ENCODE measurements at regions not wholly inside any gene's neighbourhood (a gene's known extent, or its start where the extent isn't known, plus 50 kb on each side); places are given as distances from the start of the nearest gene placed in this dataset.

DNA sequence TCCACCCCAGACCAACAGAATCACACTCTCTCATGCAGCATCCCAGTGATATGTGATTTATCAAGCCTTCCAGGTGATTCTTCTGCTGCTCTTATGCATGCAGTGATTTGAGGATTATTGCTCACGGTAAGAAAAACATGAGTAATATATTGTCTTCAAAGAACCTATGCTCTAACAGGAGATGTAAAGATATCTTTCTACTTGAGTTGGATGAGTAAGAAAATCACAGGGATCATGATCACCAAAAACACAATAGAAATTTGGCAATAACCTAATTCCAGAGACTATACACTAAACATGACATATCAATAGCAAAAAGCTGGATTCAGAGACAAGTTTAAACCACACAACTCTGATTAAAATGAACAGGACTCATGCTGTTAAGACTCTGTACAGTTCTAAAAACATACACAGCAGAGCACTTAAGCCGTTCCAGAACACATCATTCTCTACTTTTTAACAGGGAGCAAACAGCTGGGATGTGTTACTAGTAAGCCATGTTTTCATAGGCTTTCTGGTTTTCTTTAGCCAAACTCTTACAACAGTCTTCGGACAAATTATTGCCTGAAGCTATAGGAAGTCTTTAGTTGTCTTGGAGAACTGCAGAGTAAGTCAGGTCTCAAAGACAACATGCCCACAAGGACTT lies 568.6 kb downstream of the HAO1 start:
- FAIRE-seq (no peak), DNase-seq (ENCODE audit: extremely low spot score, insufficient read length, low read depth) (no peak)

DNA sequence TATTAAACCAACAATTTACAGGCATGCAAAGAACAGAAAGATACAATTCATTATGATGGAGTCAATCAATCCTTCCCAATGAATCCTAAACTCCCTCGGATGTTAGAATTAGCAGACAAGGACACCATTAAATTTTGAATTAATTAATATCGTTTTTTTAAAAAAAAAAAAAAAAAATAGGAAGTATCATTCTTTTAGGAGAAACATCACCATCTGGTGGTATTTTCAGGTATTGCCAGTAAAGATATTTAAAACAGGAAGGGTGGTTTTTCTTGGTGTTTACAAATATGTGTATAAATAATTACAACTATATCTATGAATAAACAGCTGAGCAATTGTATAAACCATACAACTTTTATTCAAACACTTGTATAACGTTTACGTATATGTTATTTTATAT lies 564.4 kb downstream of the HAO1 start:
- DNase-seq (ENCODE audit: extremely low spot score, insufficient read length, low read depth) (no peak), FAIRE-seq (no peak)

DNA sequence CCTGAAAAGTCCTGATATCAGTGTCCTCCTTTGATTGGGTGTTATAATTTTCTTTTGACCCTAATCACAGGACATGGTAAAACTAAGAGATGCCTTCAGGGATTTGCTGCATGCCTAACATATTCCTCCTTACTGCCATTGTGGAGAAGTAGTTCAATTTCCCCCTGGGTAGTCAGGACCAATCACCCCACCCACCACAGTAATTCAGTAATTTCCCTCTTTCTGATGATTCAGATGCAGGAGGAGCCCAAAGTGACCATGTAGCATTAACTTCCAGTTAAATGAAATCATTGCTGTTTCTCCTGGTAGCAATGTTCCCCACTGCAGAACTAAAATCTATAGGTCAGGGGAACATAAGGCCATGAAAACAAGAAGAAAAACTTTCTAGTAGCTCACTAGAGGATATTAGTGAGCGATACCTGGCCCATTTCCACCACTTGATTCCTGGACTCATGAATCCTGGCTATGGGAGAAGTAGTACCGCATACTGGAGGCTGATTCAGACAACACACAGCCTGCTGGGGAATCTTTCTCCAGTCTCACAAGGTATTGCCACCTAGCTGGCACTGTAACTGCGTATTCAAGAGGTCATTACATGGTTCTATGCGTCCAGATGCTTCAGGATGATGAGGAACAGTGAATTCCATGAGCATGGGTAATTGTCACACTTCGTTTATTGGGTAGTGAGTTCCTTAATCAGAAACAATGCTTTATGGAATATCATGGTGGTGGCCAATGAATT lies 561.2 kb downstream of the HAO1 start:
- FAIRE-seq (no peak), DNase-seq (ENCODE audit: extremely low spot score, insufficient read length, low read depth) (no peak)

DNA sequence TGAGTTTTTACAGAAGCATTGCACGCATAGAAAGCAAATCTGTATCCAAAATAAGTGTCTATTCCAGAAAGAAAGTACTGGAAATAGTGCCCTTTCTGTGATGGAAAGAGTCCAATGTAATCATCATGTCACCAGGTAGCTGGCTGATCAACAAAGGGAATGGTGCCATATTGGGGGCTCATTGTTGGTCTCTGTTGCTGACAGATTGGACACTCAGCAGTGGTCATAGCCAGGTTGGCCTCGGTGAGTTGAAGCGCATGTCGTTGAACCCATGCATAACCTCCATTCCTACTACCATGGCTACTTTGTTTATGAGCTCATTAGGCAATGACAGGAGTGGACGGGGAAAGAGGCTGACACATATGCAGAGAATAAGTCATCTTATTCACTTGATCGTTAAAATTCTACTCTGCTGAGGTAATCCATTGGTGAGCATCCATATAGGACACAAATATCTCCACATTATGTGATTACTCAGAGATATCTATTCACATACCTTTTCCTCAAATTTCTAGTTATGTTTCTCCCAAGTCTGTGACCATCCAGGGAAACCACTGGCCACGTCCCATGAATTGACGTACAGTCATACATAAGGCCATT lies 560.5 kb downstream of the HAO1 start:
- DNase-seq (ENCODE audit: extremely low spot score, insufficient read length, low read depth): no peak
- no peak for FAIRE-seq

DNA sequence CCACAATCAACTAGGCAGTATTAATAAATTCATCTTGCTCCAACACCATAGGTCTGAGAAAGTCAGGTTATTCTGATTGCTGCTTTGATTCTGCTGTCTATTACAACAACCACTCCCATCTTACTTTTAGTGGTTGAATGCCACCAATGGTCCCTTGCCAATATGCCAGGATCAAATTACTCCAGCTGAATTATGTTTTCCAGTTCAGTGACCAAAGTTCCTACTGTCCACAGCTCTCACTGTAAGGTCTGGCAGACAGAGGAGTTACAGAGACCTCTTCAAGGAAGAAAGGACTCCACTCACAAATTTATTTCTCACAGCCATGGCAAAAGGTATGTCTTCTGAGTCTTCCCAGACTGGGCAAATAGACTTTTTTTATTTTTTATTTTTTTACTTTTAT lies 557.0 kb downstream of the HAO1 start:
- FAIRE-seq: no peak
- DNase-seq (ENCODE audit: extremely low spot score, insufficient read length, low read depth): no peak

DNA sequence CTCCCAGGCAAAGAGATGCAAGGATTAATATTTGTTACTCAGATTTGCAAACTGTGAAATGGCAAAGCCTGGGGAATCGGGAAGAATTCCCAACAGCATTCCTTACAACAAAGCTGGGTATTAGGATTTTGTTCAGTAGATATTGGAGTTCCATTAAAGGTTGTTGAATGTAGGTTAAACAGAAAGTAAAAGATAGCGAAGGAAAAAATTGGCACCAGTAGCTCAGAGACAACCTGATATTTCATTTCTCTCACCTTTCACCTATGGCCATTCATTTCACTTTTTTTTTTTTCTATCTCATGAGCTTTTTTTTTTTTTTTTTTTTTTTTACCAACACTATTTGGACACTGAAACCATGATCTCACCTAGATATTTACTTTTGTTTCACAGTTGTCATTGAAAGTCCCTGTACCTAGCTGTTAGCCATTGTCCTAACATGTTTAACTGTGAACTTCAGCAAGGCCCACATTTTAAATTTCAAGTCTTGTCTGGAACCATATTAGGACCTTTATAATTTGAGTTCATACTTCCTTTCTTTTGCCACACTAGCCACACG lies 552.5 kb downstream of the HAO1 start:
- DNase-seq (ENCODE audit: extremely low spot score, insufficient read length, low read depth) (no peak), FAIRE-seq (no peak)

DNA sequence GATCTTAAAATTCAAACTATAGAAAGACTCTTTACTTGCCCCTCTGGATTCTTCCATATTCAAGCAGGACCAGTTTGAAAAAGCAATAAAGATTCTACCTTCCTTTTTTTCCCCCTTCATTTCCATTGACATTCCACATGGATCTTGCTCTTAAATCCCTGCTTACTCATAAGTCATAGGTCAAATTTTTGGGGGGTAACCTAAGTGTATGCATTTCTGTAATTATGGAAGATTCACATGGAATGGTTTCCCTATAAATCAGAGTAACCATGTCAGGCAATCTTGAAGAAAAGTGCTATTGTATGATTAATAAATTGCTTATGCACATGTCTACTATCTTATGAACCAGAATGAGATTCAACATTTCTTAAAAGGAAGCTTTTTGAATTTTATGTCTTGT lies 551.0 kb downstream of the HAO1 start:
- FAIRE-seq (no peak), DNase-seq (ENCODE audit: extremely low spot score, insufficient read length, low read depth) (no peak)

DNA sequence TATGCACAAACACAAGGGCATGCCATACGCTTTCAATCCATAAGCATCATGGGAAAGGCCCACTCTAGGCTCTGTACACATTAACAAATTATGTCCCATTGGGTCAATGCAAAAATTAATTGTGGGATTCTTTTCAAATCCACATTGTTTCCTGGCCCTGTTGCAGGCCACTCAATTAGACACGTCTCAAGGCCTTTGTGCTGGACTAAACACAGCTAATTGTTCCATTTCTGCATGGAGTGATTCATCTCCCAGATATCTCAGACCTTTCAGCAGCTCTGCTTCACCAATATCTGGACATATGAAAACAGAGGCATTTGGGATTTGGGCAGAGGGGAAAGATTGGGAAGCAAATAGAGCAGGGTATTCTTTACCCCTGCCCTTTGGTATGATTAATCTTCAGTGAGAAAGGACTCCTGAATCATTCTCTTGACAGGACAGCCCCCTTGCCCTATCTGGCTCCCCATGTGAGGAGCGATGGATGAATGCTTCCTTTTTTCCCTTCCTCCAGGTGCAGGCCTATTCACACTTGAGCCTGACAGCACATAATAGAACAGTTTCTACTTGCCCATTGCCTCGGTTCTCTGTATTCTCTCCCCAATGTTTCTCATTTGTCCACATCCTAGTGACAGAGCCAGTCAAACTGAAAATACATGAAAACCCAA lies 547.6 kb downstream of the HAO1 start:
- no peak for DNase-seq (ENCODE audit: extremely low spot score, insufficient read length, low read depth)
- no peak for FAIRE-seq

DNA sequence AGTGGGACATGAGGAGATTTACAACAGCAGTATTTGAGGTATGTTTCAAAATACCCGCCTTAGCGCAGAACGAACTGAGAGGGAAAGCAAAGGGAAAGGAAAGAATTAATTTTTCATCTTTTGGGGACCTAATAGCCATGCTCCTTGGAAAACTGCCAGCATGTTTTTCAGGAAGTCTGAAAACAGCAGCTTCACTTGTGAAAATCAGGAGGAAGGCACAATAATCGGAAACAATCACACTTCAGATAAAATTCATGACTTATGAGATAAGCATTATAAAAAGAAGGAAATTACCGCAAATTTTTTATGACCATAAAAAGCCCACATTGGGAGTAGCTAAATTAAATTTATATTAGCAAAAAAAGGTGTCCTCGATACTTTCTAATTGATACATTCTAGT lies 541.1 kb downstream of the HAO1 start:
- DNase-seq (ENCODE audit: extremely low spot score, insufficient read length, low read depth) (no peak), FAIRE-seq (no peak)

DNA sequence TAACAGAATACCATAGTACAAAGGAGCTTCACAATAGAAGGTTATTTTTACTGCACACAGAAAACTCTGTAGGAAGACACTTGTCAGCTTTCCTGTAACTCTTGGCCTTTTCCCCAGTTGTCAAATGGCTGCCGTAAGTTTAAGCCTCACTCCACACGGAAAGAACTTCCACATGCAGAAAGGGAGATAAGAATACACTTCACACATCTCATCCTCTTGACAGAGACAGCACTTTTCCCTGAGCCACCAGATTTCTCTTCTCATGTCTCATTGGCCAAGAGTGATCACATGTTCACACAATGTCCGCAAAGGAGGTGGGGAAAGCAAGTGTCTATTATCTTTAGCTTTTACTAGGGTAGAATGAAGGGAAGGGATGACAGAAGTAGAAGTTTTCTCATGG lies 540.7 kb downstream of the HAO1 start:
- FAIRE-seq: no peak
- DNase-seq (ENCODE audit: extremely low spot score, insufficient read length, low read depth): no peak

DNA sequence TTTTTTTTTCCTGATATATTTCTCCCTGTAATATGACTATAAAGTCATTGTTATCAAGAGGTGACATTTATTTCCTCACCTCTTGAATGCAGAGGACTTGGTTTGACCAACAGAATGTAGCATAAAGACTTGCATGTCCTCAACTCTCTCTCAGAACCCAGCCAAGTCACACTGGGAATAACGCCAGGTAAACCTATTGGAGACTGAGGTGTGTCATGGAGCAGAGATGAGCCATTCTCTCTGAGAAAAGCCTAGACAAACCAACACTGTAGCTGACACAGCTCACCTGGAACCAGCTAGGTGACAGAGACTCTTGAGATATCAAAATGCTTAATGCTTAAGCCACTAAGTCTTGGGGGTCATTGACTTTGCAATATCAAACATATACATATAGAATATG lies 533.6 kb downstream of the HAO1 start:
- FAIRE-seq (no peak), DNase-seq (ENCODE audit: extremely low spot score, insufficient read length, low read depth) (no peak)

DNA sequence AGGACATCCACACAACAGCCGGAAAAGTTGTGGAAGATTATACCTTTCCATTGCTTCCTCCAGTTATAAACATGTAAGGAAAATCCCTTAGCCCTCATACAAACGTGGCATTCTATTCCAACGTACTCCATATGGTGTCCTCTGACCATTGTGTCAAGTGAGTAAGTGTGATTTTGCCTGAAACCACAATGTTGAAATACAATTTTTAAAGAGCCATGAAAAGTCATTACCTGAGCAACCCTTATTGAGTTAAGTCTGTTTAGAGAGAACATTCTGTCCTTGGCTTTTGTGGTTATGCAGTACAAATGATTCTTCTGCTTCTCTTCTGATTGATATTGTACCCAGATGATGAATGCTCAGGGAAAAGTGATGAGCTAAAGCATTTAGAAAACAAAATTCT lies 530.1 kb downstream of the HAO1 start:
- FAIRE-seq (no peak), DNase-seq (ENCODE audit: extremely low spot score, insufficient read length, low read depth) (no peak)

DNA sequence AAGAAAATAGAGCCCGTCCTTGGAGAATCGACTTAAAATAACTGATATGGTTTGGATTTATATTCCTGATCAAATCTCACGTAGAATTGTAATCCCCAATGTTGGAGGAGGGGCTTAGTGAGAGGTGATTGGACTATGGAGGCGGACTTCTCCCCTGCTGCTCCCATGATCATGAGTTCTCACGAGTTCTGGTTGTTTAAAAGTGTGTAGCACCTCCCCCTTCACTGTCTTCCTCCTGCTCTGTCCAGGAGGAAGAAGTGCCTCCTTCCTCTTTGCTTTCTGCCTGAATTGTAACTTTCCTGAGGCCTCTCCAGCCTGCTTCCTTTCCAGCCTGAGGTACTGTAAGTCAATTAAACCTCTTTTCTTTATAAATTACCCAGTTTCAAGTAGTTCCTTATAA lies 529.2 kb downstream of the HAO1 start:
- DNase-seq (ENCODE audit: extremely low spot score, insufficient read length, low read depth): no peak

DNA sequence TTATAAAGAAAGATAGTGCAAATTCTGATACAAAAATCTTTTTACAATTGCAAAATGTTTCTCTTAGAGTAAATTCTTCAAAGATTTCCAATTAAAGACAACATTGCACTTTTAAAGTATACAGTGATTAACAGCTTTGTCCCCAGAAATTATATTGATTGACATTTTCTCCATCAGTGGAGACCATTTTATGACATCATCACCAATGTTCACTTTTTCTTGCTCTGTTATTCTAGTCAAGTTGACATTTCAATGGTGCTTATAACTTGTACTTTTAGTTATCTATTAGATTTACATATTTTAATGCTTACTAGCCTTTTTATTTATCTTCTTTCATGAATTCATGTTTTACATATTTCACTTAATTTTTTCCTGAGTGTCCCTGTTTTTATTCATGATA lies 524.8 kb downstream of the HAO1 start:
- FAIRE-seq: no peak

More for the DNA sequence above, 529.2 kb downstream of the HAO1 start:
- FAIRE-seq: no peak

DNA sequence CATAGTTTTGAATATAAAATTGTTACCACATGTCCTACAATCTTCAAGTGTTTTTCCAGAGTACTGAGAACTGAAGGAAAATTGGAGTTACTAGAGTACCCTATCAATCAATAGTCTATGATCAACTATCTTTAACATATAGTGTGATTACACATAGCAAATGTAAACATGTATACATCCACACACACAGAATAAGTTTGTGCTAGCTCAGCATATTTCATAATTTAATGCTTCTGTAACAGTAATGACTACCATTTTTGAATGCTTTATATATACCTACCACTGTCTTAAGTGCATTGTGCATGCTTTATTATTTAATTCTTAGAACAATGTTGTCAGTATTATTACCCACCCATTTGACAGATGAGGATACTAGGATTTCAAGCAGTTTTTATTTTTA lies 523.9 kb downstream of the HAO1 start:
- no peak for DNase-seq (ENCODE audit: extremely low spot score, insufficient read length, low read depth)
- FAIRE-seq: no peak

More for the DNA sequence above, 524.8 kb downstream of the HAO1 start:
- DNase-seq (ENCODE audit: extremely low spot score, insufficient read length, low read depth): no peak

DNA sequence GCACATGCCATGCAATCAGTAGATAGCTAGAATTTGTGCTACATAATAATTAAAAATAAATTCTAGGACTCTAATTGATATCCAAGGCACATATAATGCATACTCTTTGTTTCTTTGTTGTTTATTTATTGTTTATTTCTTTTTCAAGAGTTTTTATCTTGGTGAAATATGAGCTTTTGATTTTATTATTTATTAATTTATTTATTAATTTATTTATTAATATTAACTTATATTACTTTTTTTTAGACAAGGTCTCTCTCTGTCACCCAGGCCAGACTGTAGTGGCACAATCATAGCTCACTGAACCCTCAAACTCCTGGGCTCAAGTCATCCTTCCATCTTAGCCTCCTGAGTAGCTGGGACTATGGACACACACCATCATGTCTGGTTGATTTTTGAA lies 519.9 kb downstream of the HAO1 start:
- DNase-seq (ENCODE audit: extremely low spot score, insufficient read length, low read depth): no peak
- FAIRE-seq: no peak

DNA sequence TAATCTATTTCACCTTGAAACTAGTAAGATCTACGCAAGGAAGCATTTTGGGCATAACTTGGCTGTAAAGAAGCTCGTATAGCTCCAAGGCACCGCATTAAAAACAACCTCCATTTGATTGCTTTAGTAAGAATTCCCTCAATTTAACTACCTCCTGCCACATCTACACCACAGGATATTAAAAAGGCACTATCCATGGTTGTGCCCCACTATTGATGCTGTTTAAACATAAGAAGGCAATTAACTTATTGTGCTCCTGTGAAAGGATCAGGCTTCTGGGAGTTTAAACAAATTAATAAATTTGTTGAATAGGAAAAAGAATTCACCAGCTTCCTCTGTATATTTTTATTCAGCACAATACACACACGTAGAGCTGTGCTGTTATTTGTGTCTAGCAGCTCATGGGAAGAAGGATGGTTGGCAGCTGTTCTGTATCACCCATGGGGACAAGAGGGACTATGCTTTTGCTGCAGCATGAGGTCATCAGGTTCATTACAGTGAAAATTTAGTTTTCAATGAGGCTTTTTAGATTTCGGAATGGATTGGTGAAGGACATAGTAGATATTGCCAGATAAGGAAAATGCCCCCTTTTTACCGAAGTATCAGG lies 513.3 kb downstream of the HAO1 start:
- no peak for FAIRE-seq
- no peak for DNase-seq (ENCODE audit: extremely low spot score, insufficient read length, low read depth)

DNA sequence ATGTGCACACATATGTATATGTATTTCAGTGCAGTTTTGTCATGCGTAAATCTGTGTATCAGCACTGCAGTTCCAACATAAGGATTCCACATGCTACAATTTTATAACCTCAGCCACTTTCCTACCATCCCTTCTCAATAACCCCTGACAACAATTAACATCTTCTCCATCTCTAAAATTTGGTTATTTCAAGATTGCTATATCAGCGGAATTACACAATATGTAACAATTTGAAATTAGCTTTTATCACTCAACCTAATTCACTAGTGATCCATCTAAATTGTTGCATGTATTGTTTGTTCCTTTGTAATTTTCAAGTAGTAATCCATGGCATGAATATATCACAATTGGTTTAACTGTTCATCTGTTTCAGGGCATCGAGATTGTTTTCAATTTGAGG lies 511.3 kb downstream of the HAO1 start:
- DNase-seq (ENCODE audit: extremely low spot score, insufficient read length, low read depth) (no peak), FAIRE-seq (no peak)

DNA sequence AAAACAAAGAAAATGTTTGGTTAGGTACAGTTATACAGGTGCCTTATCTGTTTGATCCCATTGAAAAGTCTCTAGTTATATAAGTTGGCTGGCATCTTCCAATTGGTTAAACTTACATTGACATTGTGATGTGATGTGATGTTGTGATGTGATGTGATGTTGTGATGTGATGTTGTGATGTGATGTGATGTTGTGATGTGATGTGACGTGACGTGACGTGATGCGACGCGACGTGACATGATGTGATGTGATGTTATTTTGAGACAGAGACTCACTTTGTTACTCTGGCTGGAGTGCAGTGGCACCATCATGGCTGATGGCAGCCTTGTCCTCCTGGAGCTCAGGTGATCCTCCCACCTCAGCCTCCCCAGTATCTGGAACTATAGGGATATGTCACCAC lies 507.6 kb downstream of the HAO1 start:
- FAIRE-seq (no peak), DNase-seq (ENCODE audit: extremely low spot score, insufficient read length, low read depth) (no peak)

DNA sequence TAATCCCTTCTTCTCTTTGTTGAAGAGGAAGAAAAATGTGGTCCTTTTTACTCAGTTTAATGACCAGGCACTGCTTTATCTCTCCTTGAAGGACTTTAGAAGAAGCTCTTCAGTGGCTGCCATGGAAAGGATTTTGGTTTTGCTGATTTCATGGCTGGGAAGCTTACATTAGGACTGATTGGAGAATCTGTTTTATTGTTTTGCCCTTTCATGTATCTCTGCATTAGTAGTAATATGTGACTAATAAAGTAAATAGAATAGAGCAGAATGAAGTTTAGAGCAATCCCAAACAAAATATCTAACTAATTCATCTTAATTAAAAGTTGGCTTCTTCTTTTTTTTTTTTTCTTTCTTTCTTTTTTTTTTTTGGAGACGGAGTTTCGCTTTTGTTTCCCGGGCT lies 502.9 kb downstream of the HAO1 start:
- no peak for FAIRE-seq
- no peak for DNase-seq (ENCODE audit: extremely low spot score, insufficient read length, low read depth)
